ENCODE measurements at regions not wholly inside any gene's neighbourhood (a gene's known extent, or its start where the extent isn't known, plus 50 kb on each side); places are given as distances from the start of the nearest gene placed in this dataset.

- no peak for TF ChIP-seq RAD21 (IDR thresholded peaks at IDR 0.05)
- TF ChIP-seq, protein P1, sequence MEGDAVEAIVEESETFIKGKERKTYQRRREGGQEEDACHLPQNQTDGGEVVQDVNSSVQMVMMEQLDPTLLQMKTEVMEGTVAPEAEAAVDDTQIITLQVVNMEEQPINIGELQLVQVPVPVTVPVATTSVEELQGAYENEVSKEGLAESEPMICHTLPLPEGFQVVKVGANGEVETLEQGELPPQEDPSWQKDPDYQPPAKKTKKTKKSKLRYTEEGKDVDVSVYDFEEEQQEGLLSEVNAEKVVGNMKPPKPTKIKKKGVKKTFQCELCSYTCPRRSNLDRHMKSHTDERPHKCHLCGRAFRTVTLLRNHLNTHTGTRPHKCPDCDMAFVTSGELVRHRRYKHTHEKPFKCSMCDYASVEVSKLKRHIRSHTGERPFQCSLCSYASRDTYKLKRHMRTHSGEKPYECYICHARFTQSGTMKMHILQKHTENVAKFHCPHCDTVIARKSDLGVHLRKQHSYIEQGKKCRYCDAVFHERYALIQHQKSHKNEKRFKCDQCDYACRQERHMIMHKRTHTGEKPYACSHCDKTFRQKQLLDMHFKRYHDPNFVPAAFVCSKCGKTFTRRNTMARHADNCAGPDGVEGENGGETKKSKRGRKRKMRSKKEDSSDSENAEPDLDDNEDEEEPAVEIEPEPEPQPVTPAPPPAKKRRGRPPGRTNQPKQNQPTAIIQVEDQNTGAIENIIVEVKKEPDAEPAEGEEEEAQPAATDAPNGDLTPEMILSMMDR (IDR thresholded peaks at IDR 0.05; ENCODE audit: low read depth, low read length, missing input control) = no peak
- no peak for TF ChIP-seq JUND (IDR thresholded peaks at IDR 0.05)
- TF ChIP-seq, protein P2, sequence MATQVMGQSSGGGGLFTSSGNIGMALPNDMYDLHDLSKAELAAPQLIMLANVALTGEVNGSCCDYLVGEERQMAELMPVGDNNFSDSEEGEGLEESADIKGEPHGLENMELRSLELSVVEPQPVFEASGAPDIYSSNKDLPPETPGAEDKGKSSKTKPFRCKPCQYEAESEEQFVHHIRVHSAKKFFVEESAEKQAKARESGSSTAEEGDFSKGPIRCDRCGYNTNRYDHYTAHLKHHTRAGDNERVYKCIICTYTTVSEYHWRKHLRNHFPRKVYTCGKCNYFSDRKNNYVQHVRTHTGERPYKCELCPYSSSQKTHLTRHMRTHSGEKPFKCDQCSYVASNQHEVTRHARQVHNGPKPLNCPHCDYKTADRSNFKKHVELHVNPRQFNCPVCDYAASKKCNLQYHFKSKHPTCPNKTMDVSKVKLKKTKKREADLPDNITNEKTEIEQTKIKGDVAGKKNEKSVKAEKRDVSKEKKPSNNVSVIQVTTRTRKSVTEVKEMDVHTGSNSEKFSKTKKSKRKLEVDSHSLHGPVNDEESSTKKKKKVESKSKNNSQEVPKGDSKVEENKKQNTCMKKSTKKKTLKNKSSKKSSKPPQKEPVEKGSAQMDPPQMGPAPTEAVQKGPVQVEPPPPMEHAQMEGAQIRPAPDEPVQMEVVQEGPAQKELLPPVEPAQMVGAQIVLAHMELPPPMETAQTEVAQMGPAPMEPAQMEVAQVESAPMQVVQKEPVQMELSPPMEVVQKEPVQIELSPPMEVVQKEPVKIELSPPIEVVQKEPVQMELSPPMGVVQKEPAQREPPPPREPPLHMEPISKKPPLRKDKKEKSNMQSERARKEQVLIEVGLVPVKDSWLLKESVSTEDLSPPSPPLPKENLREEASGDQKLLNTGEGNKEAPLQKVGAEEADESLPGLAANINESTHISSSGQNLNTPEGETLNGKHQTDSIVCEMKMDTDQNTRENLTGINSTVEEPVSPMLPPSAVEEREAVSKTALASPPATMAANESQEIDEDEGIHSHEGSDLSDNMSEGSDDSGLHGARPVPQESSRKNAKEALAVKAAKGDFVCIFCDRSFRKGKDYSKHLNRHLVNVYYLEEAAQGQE (IDR thresholded peaks at IDR 0.05) = no peak
- TF ChIP-seq RXRA (IDR thresholded peaks at IDR 0.05) = no peak
These were observed 91.1 kb downstream of the MPP7 start for GRCh38 chr10:28211759-28212158.

All from liver (tissue), 3 donors.